Thyroid gland (tissue), 4 donors: ENCODE measurements at regions not wholly inside any gene's neighbourhood (a gene's known extent, or its start where the extent isn't known, plus 50 kb on each side); places are given as distances from the start of the nearest gene placed in this dataset.

Experiments used
- CTCF ChIP-seq, 6 experiments: fragments of 200-600 bp in 3 of 6; fragments of 450-650 bp in 3 of 6; sonication (generic) in 3 of 6; IDR thresholded peaks; one replicate each; pipeline ENCODE4 v1.5.1; 2016 to 2019; ENCODE audit warnings: antibody characterized with exemption in 6 of 6, mild to moderate bottlenecking in 2 of 6, inconsistent platforms in 1 of 6, moderate library complexity in 1 of 6
- POLR2A ChIP-seq, 2 donors: fragments of 450-650 bp; IDR thresholded peaks; one replicate each; pipeline ENCODE4 v1.6.1; 2017; ENCODE audit warnings: antibody characterized with exemption in 2 of 2, mild to moderate bottlenecking in 2 of 2, moderate library complexity in 1 of 2

- TF ChIP-seq CTCF (IDR thresholded peaks at IDR 0.05), result no peak
- no peak for TF ChIP-seq POLR2A (IDR thresholded peaks at IDR 0.05)
These were observed 853.0 kb downstream of the TRHDE start for GRCh38 chr12:73125148-73125547.
